ENCODE measurements at regions not wholly inside any gene's neighbourhood (a gene's known extent, or its start where the extent isn't known, plus 50 kb on each side); places are given as distances from the start of the nearest gene placed in this dataset.

DNA sequence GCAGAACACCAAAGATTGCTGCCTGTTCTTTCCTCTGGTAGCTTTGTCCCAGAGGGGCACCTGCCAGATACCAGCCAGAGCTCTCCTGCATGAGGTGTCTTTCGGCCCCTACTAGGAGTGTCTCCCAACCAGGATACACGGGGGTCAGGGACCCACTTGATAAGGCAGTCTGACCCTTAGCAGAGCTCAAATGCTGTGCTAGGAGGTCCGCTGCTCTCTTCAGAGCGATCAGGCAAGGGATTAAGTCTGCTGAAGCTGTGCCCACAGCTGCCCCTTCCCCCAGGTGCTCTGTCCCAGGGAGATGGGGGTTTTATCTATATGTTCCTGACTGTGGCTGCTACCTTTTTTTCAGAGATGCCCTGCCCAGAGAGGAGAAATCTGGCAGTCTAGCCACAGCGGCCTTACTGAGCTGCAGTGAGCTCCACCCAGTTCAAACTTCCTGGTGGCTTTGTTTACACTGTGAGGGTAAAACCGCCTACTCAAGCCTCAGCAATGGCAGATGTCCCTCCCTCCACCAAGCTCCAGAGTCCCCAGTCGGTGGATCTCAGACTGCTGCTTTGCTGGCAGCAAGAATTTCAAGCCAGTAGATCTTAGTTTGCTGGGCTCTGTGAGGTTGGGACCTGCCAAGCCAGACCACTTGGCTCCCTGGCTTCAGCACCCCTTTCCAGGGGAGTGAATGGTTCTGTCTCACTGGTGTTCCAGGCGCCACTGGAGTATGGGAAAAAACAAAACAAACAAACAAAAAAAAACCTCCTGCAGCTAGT lies 52.0 kb upstream of the TMTC2 start:
- DNase-seq = peak; percentile 95

DNA sequence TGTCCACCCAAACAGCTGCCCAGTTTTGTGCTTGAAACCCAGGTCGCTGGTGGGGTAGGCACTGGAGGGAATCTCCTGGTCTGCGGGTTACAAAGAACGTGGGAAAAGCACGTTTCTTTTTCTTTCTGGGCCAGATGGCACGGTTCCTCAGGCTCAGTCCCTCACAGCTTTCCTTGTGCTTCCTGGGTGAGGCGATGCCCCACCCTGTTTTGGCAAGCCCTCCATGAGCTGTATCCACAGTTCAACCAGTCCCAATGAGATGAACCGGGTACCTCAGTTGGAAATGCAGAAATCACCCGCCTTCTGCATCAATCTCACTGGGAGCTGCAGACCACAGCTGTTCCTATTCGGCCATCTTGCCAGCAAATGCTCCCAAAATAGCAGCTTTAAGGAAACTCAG lies 51.4 kb upstream of the TMTC2 start:
- peak; percentile 93 for DNase-seq

All from DMS53 (cell line).